ENCODE measurements at regions not wholly inside any gene's neighbourhood (a gene's known extent, or its start where the extent isn't known, plus 50 kb on each side); places are given as distances from the start of the nearest gene placed in this dataset.

DNA sequence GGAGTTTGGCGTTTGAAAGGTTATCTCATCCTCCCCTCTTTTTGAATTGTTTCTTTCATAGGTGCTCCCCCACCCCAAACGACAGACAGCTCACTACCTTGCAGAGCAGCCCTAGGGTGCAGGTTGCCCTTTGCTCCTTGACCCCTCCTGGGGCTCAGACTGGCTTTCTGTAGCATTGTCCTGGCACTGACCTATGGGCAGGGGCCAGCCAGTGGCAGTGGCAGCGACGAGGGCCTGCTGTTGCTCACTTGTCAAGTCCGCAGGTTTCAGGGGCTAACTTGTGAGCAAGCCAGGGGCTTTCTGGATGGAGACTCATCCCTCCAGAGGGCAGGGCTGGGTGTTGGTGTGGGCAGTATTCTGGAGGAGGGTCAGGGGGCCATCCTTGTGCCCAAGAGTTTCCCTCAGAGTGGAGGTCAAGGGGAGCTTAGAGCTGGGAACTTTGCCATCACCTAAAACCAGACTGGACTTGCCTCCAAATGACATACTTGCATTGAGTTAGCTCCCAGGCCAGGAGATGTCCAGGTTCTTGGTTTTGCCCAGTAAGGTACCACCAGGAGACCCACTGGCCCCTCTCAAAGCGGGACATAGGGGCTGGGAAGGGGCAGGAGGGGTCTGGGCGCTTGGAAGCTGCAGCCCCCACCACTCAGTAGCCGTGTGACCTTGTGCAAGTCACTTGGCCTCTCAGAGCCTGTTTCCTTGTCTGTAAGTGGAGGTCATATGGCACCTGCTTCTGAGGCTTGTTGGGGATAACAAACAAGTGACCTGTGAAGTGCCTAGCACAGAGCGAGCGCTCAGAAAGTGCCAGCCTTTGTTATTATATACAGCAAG, 53.5 kb upstream of the CDKN2AIPNL start:
- TF ChIP-seq, protein P1, sequence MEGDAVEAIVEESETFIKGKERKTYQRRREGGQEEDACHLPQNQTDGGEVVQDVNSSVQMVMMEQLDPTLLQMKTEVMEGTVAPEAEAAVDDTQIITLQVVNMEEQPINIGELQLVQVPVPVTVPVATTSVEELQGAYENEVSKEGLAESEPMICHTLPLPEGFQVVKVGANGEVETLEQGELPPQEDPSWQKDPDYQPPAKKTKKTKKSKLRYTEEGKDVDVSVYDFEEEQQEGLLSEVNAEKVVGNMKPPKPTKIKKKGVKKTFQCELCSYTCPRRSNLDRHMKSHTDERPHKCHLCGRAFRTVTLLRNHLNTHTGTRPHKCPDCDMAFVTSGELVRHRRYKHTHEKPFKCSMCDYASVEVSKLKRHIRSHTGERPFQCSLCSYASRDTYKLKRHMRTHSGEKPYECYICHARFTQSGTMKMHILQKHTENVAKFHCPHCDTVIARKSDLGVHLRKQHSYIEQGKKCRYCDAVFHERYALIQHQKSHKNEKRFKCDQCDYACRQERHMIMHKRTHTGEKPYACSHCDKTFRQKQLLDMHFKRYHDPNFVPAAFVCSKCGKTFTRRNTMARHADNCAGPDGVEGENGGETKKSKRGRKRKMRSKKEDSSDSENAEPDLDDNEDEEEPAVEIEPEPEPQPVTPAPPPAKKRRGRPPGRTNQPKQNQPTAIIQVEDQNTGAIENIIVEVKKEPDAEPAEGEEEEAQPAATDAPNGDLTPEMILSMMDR (IDR thresholded peaks at IDR 0.05), result no peak
- no peak for TF ChIP-seq POLR2A (IDR thresholded peaks at IDR 0.05)
